ENCODE measurements at regions not wholly inside any gene's neighbourhood (a gene's known extent, or its start where the extent isn't known, plus 50 kb on each side); places are given as distances from the start of the nearest gene placed in this dataset.

- DNase-seq (ENCODE audit: low read depth, low spot score): no peak
These were observed 50.6 kb upstream of the PCDH20 start for GRCh38 chr13:61466280-61466679.
